Neural cell (in vitro differentiated cells): ENCODE measurements at regions not wholly inside any gene's neighbourhood (a gene's known extent, or its start where the extent isn't known, plus 50 kb on each side); places are given as distances from the start of the nearest gene placed in this dataset.

Experiments used
- H2AFZ ChIP-seq: fragments of 200-600, 300-800 bp; sonication (generic), shearing (Covaris generic); 2 replicates; pipeline ENCODE4 v1.6.0; 2014; ENCODE audit warnings: low read depth, mild to moderate bottlenecking, antibody characterized with exemption, low read length, moderate library complexity
- H3F3A ChIP-seq: fragments of 200-600 bp; shearing (Covaris generic); 2 replicates; pipeline ENCODE4 v1.6.1; 2016; ENCODE audit warnings: mild to moderate bottlenecking, moderate library complexity, mixed read lengths, antibody characterized with exemption, low read length; ENCODE audit not compliant: insufficient read depth, poor library complexity, severe bottlenecking
- H3K27ac ChIP-seq: fragments of 200-600, 300-800 bp; sonication (generic), shearing (Covaris generic); 2 replicates; pipeline ENCODE4 v1.5.1; 2014; ENCODE audit warnings: mild to moderate bottlenecking, low read length, moderate library complexity
- H3K27me3 ChIP-seq: fragments of 300-800, 200-600 bp; sonication (generic), shearing (Covaris generic); 2 replicates; pipeline ENCODE4 v1.6.0; 2014; ENCODE audit warnings: mild to moderate bottlenecking, low read depth, low read length, moderate library complexity; ENCODE audit not compliant: insufficient read depth
- H3K36me3 ChIP-seq: fragments of 300-800, 200-600 bp; sonication (generic), shearing (Covaris generic); 2 replicates; pipeline ENCODE4 v1.5.1; 2014; ENCODE audit warnings: mild to moderate bottlenecking, antibody characterized with exemption, low read length, moderate library complexity; ENCODE audit not compliant: insufficient read depth
- H3K4me2 ChIP-seq: fragments of 300-800, 200-600 bp; sonication (generic), shearing (Covaris generic); 2 replicates; pipeline ENCODE4 v1.6.0; 2014; ENCODE audit warnings: mild to moderate bottlenecking, low read length
- H3K4me3 ChIP-seq: fragments of 300-800, 200-600 bp; sonication (generic), shearing (Covaris generic); 2 replicates; pipeline ENCODE4 v1.5.1; 2014; ENCODE audit warnings: mild to moderate bottlenecking, low read length, moderate library complexity
- H3K79me2 ChIP-seq: fragments of 200-600 bp; shearing (Covaris generic); replicated peaks from 2 replicates; pipeline ENCODE4 v1.6.0; 2014; ENCODE audit warnings: mild to moderate bottlenecking, low read length, moderate library complexity; ENCODE audit not compliant: insufficient read depth
- H3K9ac ChIP-seq: fragments of 300-800, 200-600 bp; sonication (generic), shearing (Covaris generic); 2 replicates; pipeline ENCODE4 v1.6.1; 2016; ENCODE audit warnings: mild to moderate bottlenecking, low read length, mixed read lengths
- H3K9me2 ChIP-seq: fragments of 200-600 bp; shearing (Covaris generic); 2 replicates; pipeline ENCODE4 v1.6.1; 2016; ENCODE audit warnings: mild to moderate bottlenecking, low read length, mixed read lengths; ENCODE audit not compliant: insufficient read depth
- H3K9me3 ChIP-seq: fragments of 200-600, 300-800 bp; sonication (generic), shearing (Covaris generic); 2 replicates; pipeline ENCODE4 v1.6.1; 2016; ENCODE audit warnings: mild to moderate bottlenecking, mixed run types, low read length, moderate library complexity, mixed read lengths
- H4K20me1 ChIP-seq: fragments of 200-600 bp; shearing (Covaris generic); 2 replicates; pipeline ENCODE4 v1.6.1; 2016; ENCODE audit warnings: mild to moderate bottlenecking, mixed run types; ENCODE audit not compliant: insufficient read depth
- CTCF ChIP-seq: fragments of 450-650 bp; IDR thresholded peaks from 2 replicates; pipeline ENCODE4 v1.5.1; 2014; ENCODE audit warnings: antibody characterized with exemption, mild to moderate bottlenecking, moderate library complexity; ENCODE audit not compliant: poor library complexity, severe bottlenecking
- EP300 ChIP-seq: fragments of 450-650 bp; conservative IDR thresholded peaks from 2 replicates; pipeline ENCODE4 v1.6.1; 2014; ENCODE audit warnings: antibody characterized with exemption, mild to moderate bottlenecking, moderate library complexity; ENCODE audit not compliant: poor library complexity, severe bottlenecking
- EZH2 ChIP-seq: fragments of 200-600, 300-800 bp; shearing (Covaris generic), sonication (generic); IDR thresholded peaks from 2 replicates; pipeline ENCODE4 v1.6.1; 2014; ENCODE audit warnings: antibody characterized with exemption, low read length, borderline replicate concordance, mild to moderate bottlenecking; ENCODE audit not compliant: insufficient read depth, poor library complexity, severe bottlenecking
- MXI1 ChIP-seq: fragments of 450-650 bp; conservative IDR thresholded peaks from 2 replicates; pipeline ENCODE4 v1.6.1; 2014; ENCODE audit warnings: antibody characterized with exemption, mild to moderate bottlenecking; ENCODE audit not compliant: poor library complexity, severe bottlenecking
- POLR2AphosphoS5 ChIP-seq: IDR thresholded peaks from 2 replicates; pipeline ENCODE4 v1.6.1; 2012
- RAD21 ChIP-seq: fragments of 450-650 bp; conservative IDR thresholded peaks from 2 replicates; pipeline ENCODE4 v1.6.1; 2014; ENCODE audit warnings: antibody characterized with exemption, mild to moderate bottlenecking, moderate library complexity
- REST ChIP-seq: IDR thresholded peaks from 2 replicates; pipeline ENCODE4 v1.6.1; 2012; ENCODE audit warnings: borderline replicate concordance
- SMC3 ChIP-seq: fragments of 450-650 bp; conservative IDR thresholded peaks from 2 replicates; pipeline ENCODE4 v1.6.1; 2014; ENCODE audit warnings: antibody characterized with exemption, mild to moderate bottlenecking, moderate library complexity; ENCODE audit not compliant: poor library complexity
- TAF1 ChIP-seq: IDR thresholded peaks from 2 replicates; pipeline ENCODE4 v1.6.1; 2012; ENCODE audit warnings: low read depth

- no peak overlapping the region for H3K9ac ChIP-seq
- peaks cover 6% of the 10 kb centered on the region for H3K9me3 ChIP-seq
- no peaks in the 10 kb centered on the region for H4K20me1 ChIP-seq
- no peaks in the 10 kb centered on the region for H3K79me2 ChIP-seq
- no peaks in the 10 kb centered on the region for H3K9me2 ChIP-seq
- no peak overlapping the region for H3K4me3 ChIP-seq
- no peak overlapping the region for H3K4me2 ChIP-seq
- H3K27me3 ChIP-seq = no peaks in the 10 kb centered on the region
- no peak overlapping the region for H2AFZ ChIP-seq
- H3F3A ChIP-seq = no peaks in the 10 kb centered on the region
- no peak overlapping the region for H3K27ac ChIP-seq
- TF ChIP-seq TAF1 (no peak), EP300 (no peak), SMC3 (no peak), POLR2AphosphoS5 (no peak), MXI1 (no peak), CTCF (no peak), REST (no peak), RAD21 (no peak), EZH2 (no peak)
- H3K36me3 ChIP-seq = no peaks in the 10 kb centered on the region
Measured at GRCh38 chr13:50101590-50101989, 86.3 kb downstream of the KCNRG start.

GRCh38 chr13:50104493-50104892, 89.2 kb downstream of the KCNRG start:
- Histone ChIP-seq H3F3A (no peaks in the 10 kb centered on the region), H4K20me1 (no peaks in the 10 kb centered on the region), H3K9me2 (no peaks in the 10 kb centered on the region), H3K36me3 (no peaks in the 10 kb centered on the region), H3K9me3 (peaks cover 1% of the 10 kb centered on the region), H3K27me3 (no peaks in the 10 kb centered on the region), H3K4me3 (no peak overlapping the region), H3K4me2 (no peak overlapping the region), H3K9ac (no peak overlapping the region), H3K27ac (no peak overlapping the region), H2AFZ (no peak overlapping the region), H3K79me2 (no peaks in the 10 kb centered on the region)
- TF ChIP-seq EP300 (no peak), CTCF (no peak)
